ENCODE measurements at regions not wholly inside any gene's neighbourhood (a gene's known extent, or its start where the extent isn't known, plus 50 kb on each side); places are given as distances from the start of the nearest gene placed in this dataset.
"Not testable (repeated sequence)": the region's sequence is repeated elsewhere in the genome, so short reads cannot be mapped to it uniquely, and the experiment has no call there.

- Histone ChIP-seq H3K36me3 (ENCODE audit: control insufficient read depth, low read length) (no peaks in the 10 kb centered on the region), H3K9me3 (ENCODE audit: control insufficient read depth, insufficient read depth, low read length) (peaks cover 33% of the 10 kb centered on the region; the same call in 1 of the 2 replicates), H3K4me3 (ENCODE audit: low read length) (no peak overlapping the region), H3K4me1 (ENCODE audit: control insufficient read depth, low read length) (no peaks in the 10 kb centered on the region), H3F3A (ENCODE audit: control insufficient read depth, insufficient read depth) (no peaks in the 10 kb centered on the region), H4K20me1 (ENCODE audit: control insufficient read depth, insufficient read depth, low read depth, low read length) (no peaks in the 10 kb centered on the region), H3K9me2 (replicated peaks; ENCODE audit: control insufficient read depth, low read length) (no peaks in the 10 kb centered on the region), H3K27me3 (ENCODE audit: control insufficient read depth, low read length) (no peaks in the 10 kb centered on the region), H3K27ac (ENCODE audit: low read depth, low read length) (no peak overlapping the region), H3K79me2 (ENCODE audit: control insufficient read depth, low read length) (no peaks in the 10 kb centered on the region), H3K4me2 (ENCODE audit: low read length) (no peak overlapping the region)
- no peak for TF ChIP-seq EZH2phosphoT487 (IDR thresholded peaks at IDR 0.05; ENCODE audit: borderline replicate concordance, low read length)
- TF ChIP-seq, protein P1, sequence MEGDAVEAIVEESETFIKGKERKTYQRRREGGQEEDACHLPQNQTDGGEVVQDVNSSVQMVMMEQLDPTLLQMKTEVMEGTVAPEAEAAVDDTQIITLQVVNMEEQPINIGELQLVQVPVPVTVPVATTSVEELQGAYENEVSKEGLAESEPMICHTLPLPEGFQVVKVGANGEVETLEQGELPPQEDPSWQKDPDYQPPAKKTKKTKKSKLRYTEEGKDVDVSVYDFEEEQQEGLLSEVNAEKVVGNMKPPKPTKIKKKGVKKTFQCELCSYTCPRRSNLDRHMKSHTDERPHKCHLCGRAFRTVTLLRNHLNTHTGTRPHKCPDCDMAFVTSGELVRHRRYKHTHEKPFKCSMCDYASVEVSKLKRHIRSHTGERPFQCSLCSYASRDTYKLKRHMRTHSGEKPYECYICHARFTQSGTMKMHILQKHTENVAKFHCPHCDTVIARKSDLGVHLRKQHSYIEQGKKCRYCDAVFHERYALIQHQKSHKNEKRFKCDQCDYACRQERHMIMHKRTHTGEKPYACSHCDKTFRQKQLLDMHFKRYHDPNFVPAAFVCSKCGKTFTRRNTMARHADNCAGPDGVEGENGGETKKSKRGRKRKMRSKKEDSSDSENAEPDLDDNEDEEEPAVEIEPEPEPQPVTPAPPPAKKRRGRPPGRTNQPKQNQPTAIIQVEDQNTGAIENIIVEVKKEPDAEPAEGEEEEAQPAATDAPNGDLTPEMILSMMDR (IDR thresholded peaks at IDR 0.05; ENCODE audit: low read depth, low read length, poor library complexity, severe bottlenecking): no peak
Measured at GRCh38 chr20:29876911-29877285, 1380.6 kb upstream of the DEFB115 start.

GRCh38 chr20:29877411-29878280 is 1379.8 kb upstream of the DEFB115 start:
- H3K79me2 ChIP-seq (ENCODE audit: control insufficient read depth, low read length); H3K4me1 ChIP-seq (ENCODE audit: control insufficient read depth, low read length); H3K4me2 ChIP-seq (ENCODE audit: low read length); H3K27me3 ChIP-seq (ENCODE audit: control insufficient read depth, low read length); H3K9me2 ChIP-seq (replicated peaks; ENCODE audit: control insufficient read depth, low read length); H3F3A ChIP-seq (ENCODE audit: control insufficient read depth, insufficient read depth); H4K20me1 ChIP-seq (ENCODE audit: control insufficient read depth, insufficient read depth, low read depth, low read length); H3K36me3 ChIP-seq (ENCODE audit: control insufficient read depth, low read length); H3K4me3 ChIP-seq (ENCODE audit: low read length); H3K27ac ChIP-seq (ENCODE audit: low read depth, low read length): not testable (repeated sequence)
- peaks cover 33% of the 10 kb centered on the region; the same call in 1 of the 2 replicates for H3K9me3 ChIP-seq (ENCODE audit: control insufficient read depth, insufficient read depth, low read length)

DNA sequence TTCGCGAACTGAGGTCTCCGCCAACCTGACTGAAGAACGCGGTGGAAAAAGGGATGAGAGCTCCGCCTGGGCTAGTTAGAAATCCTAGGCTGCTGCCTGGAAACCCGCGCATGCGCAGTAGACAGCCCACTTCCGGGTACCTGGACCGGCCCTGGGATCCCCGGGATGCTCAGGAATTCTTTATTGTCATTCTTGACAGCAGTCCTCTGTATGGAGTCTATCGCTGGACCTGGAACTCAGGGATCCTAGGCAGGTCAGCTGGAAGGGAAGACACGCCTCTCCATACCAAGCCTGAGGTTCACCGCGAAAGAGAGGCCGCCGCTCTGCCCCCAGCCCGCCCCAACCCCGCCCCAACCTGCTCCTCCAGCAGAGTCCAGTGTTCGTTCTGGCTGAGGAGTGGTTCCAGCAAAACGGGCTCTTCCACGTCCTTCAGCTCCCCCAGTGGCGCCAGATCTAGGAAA is 1379.2 kb upstream of the DEFB115 start:
- H3K4me3 ChIP-seq (ENCODE audit: low read length): no peak overlapping the region
- H3K9me2 ChIP-seq (replicated peaks; ENCODE audit: control insufficient read depth, low read length): no peaks in the 10 kb centered on the region
- H3K79me2 ChIP-seq (ENCODE audit: control insufficient read depth, low read length): no peaks in the 10 kb centered on the region
- H3K36me3 ChIP-seq (ENCODE audit: control insufficient read depth, low read length): no peaks in the 10 kb centered on the region
- H3F3A ChIP-seq (ENCODE audit: control insufficient read depth, insufficient read depth): no peaks in the 10 kb centered on the region
- no peaks in the 10 kb centered on the region for H3K27me3 ChIP-seq (ENCODE audit: control insufficient read depth, low read length)
- H3K9me3 ChIP-seq (ENCODE audit: control insufficient read depth, insufficient read depth, low read length): peaks cover 33% of the 10 kb centered on the region; the same call in 1 of the 2 replicates
- H4K20me1 ChIP-seq (ENCODE audit: control insufficient read depth, insufficient read depth, low read depth, low read length): no peaks in the 10 kb centered on the region
- H3K27ac ChIP-seq (ENCODE audit: low read depth, low read length): no peak overlapping the region
- H3K4me1 ChIP-seq (ENCODE audit: control insufficient read depth, low read length): no peaks in the 10 kb centered on the region
- no peak for TF ChIP-seq EZH2phosphoT487 (IDR thresholded peaks at IDR 0.05; ENCODE audit: borderline replicate concordance, low read length)
- TF ChIP-seq, protein P1 (IDR thresholded peaks at IDR 0.05; ENCODE audit: low read depth, low read length, poor library complexity, severe bottlenecking): no peak
- no peak overlapping the region for H3K4me2 ChIP-seq (ENCODE audit: low read length)

GRCh38 chr20:29878777-29879442 is 1378.6 kb upstream of the DEFB115 start:
- Histone ChIP-seq H3F3A (ENCODE audit: control insufficient read depth, insufficient read depth) (no peaks in the 10 kb centered on the region), H3K9me3 (ENCODE audit: control insufficient read depth, insufficient read depth, low read length) (peaks cover 33% of the 10 kb centered on the region; the same call in 1 of the 2 replicates), H3K27ac (ENCODE audit: low read depth, low read length) (no peak overlapping the region), H3K4me3 (ENCODE audit: low read length) (no peak overlapping the region), H4K20me1 (ENCODE audit: control insufficient read depth, insufficient read depth, low read depth, low read length) (no peaks in the 10 kb centered on the region), H3K36me3 (ENCODE audit: control insufficient read depth, low read length) (no peaks in the 10 kb centered on the region), H3K27me3 (ENCODE audit: control insufficient read depth, low read length) (no peaks in the 10 kb centered on the region), H3K4me1 (ENCODE audit: control insufficient read depth, low read length) (no peaks in the 10 kb centered on the region), H3K9me2 (replicated peaks; ENCODE audit: control insufficient read depth, low read length) (no peaks in the 10 kb centered on the region), H3K4me2 (ENCODE audit: low read length) (no peak overlapping the region), H3K79me2 (ENCODE audit: control insufficient read depth, low read length) (no peaks in the 10 kb centered on the region)
- TF ChIP-seq EZH2phosphoT487 (IDR thresholded peaks at IDR 0.05; ENCODE audit: borderline replicate concordance, low read length): no peak
- TF ChIP-seq, protein P1 (IDR thresholded peaks at IDR 0.05; ENCODE audit: low read depth, low read length, poor library complexity, severe bottlenecking): no peak

DNA sequence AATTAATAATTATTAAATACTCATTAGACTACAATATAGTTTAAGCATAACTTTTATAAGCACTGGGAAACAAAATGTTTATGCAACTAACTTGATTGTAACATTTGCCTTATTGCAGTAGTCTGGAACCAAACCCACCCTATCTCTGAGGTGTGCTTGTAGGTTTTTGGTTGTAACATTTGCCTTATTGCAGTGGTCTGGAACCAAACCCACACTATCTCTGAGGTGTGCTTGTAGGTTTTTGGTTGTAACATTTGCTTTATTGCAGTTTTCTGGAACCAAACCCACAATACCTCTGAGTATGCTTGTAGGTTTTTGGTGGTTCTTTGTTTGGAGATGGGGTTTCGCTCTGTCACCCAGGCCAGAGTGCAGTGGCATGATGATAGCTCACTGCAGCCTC is 1376.4 kb upstream of the DEFB115 start:
- not testable (repeated sequence) for H3K27me3 ChIP-seq (ENCODE audit: control insufficient read depth, low read length); H3K4me2 ChIP-seq (ENCODE audit: low read length); H3F3A ChIP-seq (ENCODE audit: control insufficient read depth, insufficient read depth); H4K20me1 ChIP-seq (ENCODE audit: control insufficient read depth, insufficient read depth, low read depth, low read length); H3K27ac ChIP-seq (ENCODE audit: low read depth, low read length); H3K4me1 ChIP-seq (ENCODE audit: control insufficient read depth, low read length); H3K36me3 ChIP-seq (ENCODE audit: control insufficient read depth, low read length); H3K4me3 ChIP-seq (ENCODE audit: low read length); H3K9me2 ChIP-seq (replicated peaks; ENCODE audit: control insufficient read depth, low read length); H3K79me2 ChIP-seq (ENCODE audit: control insufficient read depth, low read length)
- peaks cover 26% of the 10 kb centered on the region; the same call in 1 of the 2 replicates for H3K9me3 ChIP-seq (ENCODE audit: control insufficient read depth, insufficient read depth, low read length)
